H9 (cell line): ENCODE measurements at regions not wholly inside any gene's neighbourhood (a gene's known extent, or its start where the extent isn't known, plus 50 kb on each side); places are given as distances from the start of the nearest gene placed in this dataset.

Experiments used
- DNase-seq: peaks from one replicate; pipeline ENCODE4 v3.0.0-alpha.2; 2017
- H2AFZ ChIP-seq: one replicate; pipeline ENCODE4 v1.6.1; 2013; ENCODE audit warnings: mild to moderate bottlenecking, low read length, control low read depth, moderate library complexity
- H2AK5ac ChIP-seq: 2 replicates; pipeline ENCODE4 v1.6.1; 2013; ENCODE audit warnings: low read length, control low read depth, mixed read lengths; ENCODE audit not compliant: insufficient read length
- H2BK120ac ChIP-seq: one replicate; pipeline ENCODE4 v1.6.1; 2013; ENCODE audit warnings: low read depth, mild to moderate bottlenecking, low read length, control low read depth, inconsistent platforms; ENCODE audit not compliant: poor library complexity, severe bottlenecking
- H2BK12ac ChIP-seq: 2 replicates; pipeline ENCODE4 v1.6.1; 2013; ENCODE audit warnings: low read length, control low read depth, mixed read lengths, low read depth; ENCODE audit not compliant: insufficient read length
- H2BK15ac ChIP-seq: 2 replicates; pipeline ENCODE4 v1.6.1; 2013; ENCODE audit warnings: low read depth, low read length, control low read depth
- H2BK20ac ChIP-seq: one replicate; pipeline ENCODE4 v1.6.1; 2013; ENCODE audit warnings: low read depth, mild to moderate bottlenecking, low read length, control low read depth, inconsistent platforms; ENCODE audit not compliant: poor library complexity, severe bottlenecking
- H2BK5ac ChIP-seq: 2 replicates; pipeline ENCODE4 v1.6.1; 2013; ENCODE audit warnings: low read length, control low read depth, mixed read lengths; ENCODE audit not compliant: insufficient read length
- H3K14ac ChIP-seq: 2 replicates; pipeline ENCODE4 v1.6.1; 2013; ENCODE audit warnings: low read length, control low read depth; ENCODE audit not compliant: insufficient read depth
- H3K18ac ChIP-seq: 2 replicates; pipeline ENCODE4 v1.6.1; 2013; ENCODE audit warnings: low read depth, mild to moderate bottlenecking, mixed read lengths, low read length, control low read depth; ENCODE audit not compliant: insufficient read length
- H3K23ac ChIP-seq: 2 replicates; pipeline ENCODE4 v1.6.1; 2013; ENCODE audit warnings: low read length, control low read depth, mixed read lengths, low read depth; ENCODE audit not compliant: insufficient read length
- H3K23me2 ChIP-seq: 2 replicates; pipeline ENCODE4 v1.6.1; 2013; ENCODE audit warnings: low read depth, mild to moderate bottlenecking, mixed read lengths, low read length, control low read depth; ENCODE audit not compliant: insufficient read length, poor library complexity, severe bottlenecking
- H3K27ac ChIP-seq: 2 replicates; pipeline ENCODE4 v1.5.1; 2013; ENCODE audit warnings: low read length, control low read depth, mixed read lengths, low read depth; ENCODE audit not compliant: insufficient read length
- H3K27me3 ChIP-seq: 2 replicates; pipeline ENCODE4 v1.6.1; 2013; ENCODE audit warnings: low read length, control low read depth, inconsistent platforms; ENCODE audit not compliant: insufficient read depth
- H3K4ac ChIP-seq: 2 replicates; pipeline ENCODE4 v1.6.1; 2013; ENCODE audit warnings: low read depth, mild to moderate bottlenecking, control low read depth, inconsistent platforms, low read length, moderate library complexity
- H3K4me1 ChIP-seq: 2 replicates; pipeline ENCODE4 v1.6.1; 2013; ENCODE audit warnings: low read length, control low read depth, inconsistent platforms; ENCODE audit not compliant: insufficient read depth
- H3K4me2 ChIP-seq: 2 replicates; pipeline ENCODE4 v1.6.1; 2013; ENCODE audit warnings: low read length, control low read depth, mixed read lengths; ENCODE audit not compliant: insufficient read length, insufficient read depth
- H3K56ac ChIP-seq: 2 replicates; pipeline ENCODE4 v1.6.1; 2013; ENCODE audit warnings: low read depth, mild to moderate bottlenecking, mixed read lengths, low read length, control low read depth; ENCODE audit not compliant: insufficient read length
- H3K79me1 ChIP-seq: 2 replicates; pipeline ENCODE4 v1.6.1; 2013; ENCODE audit warnings: low read depth, mild to moderate bottlenecking, moderate library complexity, low read length, control low read depth, inconsistent platforms; ENCODE audit not compliant: insufficient read depth, poor library complexity, severe bottlenecking
- H3K79me2 ChIP-seq: 2 replicates; pipeline ENCODE4 v1.6.1; 2013; ENCODE audit warnings: low read length, control low read depth, inconsistent platforms; ENCODE audit not compliant: insufficient read depth
- H3K9ac ChIP-seq: 2 replicates; pipeline ENCODE4 v1.6.1; 2013; ENCODE audit warnings: low read length, control low read depth, mixed read lengths; ENCODE audit not compliant: insufficient read length; ENCODE audit errors: extremely low read depth
- H3K9me3 ChIP-seq: one replicate; pipeline ENCODE4 v1.6.1; 2013; ENCODE audit warnings: low read depth, low read length, inconsistent platforms; ENCODE audit not compliant: control insufficient read depth
- H3T11ph ChIP-seq: one replicate; pipeline ENCODE4 v1.6.1; 2013; ENCODE audit warnings: mild to moderate bottlenecking, low read length, control low read depth, inconsistent platforms
- H4K20me1 ChIP-seq: one replicate; pipeline ENCODE4 v1.6.1; 2013; ENCODE audit not compliant: control insufficient read depth, insufficient read length, insufficient read depth
- H4K5ac ChIP-seq: 2 replicates; pipeline ENCODE4 v1.6.1; 2013; ENCODE audit warnings: low read depth, mild to moderate bottlenecking, mixed read lengths, low read length, control low read depth; ENCODE audit not compliant: insufficient read length
- H4K8ac ChIP-seq: replicated peaks from 2 replicates; pipeline ENCODE4 v1.6.1; 2013; ENCODE audit warnings: low read length, control low read depth, mixed read lengths, low read depth; ENCODE audit not compliant: insufficient read length
- H4K91ac ChIP-seq: 2 replicates; pipeline ENCODE4 v1.6.1; 2013; ENCODE audit warnings: low read depth, mild to moderate bottlenecking, moderate library complexity, mixed read lengths, low read length, control low read depth; ENCODE audit not compliant: insufficient read length
- H3K27ac Mint-ChIP-seq, 3 experiments: 2 replicates in 2 of 3; 3 replicates in 1 of 3; pipeline ENCODE4 v1.8.0; 2020 to 2021; ENCODE audit warnings: mixed read lengths in 3 of 3, mild to moderate bottlenecking in 1 of 3, moderate library complexity in 1 of 3
- H3K27me3 Mint-ChIP-seq: 2 replicates; pipeline ENCODE4 v1.8.0; 2021; ENCODE audit warnings: low read depth, mild to moderate bottlenecking, moderate library complexity, mixed read lengths
- H3K36me3 Mint-ChIP-seq, 3 experiments: 2 replicates in 2 of 3; 3 replicates in 1 of 3; pipeline ENCODE4 v1.8.0; 2020 to 2021; ENCODE audit warnings: low read depth in 3 of 3, mixed read lengths in 3 of 3; ENCODE audit not compliant: insufficient read depth in 1 of 3
- H3K4me1 Mint-ChIP-seq, 2 experiments: 2 replicates each; pipeline ENCODE4 v1.8.0; 2020; ENCODE audit warnings: mixed read lengths in 2 of 2
- H3K4me3 Mint-ChIP-seq, 2 experiments: 2 replicates in 1 of 2; 3 replicates in 1 of 2; pipeline ENCODE4 v1.8.0; 2020 to 2021; ENCODE audit warnings: mild to moderate bottlenecking in 2 of 2, mixed read lengths in 2 of 2, moderate library complexity in 1 of 2
- H3K9me3 Mint-ChIP-seq, 2 experiments: 2 replicates in 1 of 2; 3 replicates in 1 of 2; pipeline ENCODE4 v1.8.0; 2020; ENCODE audit warnings: mild to moderate bottlenecking in 2 of 2, mixed read lengths in 2 of 2, moderate library complexity in 1 of 2
- CTCF ChIP-seq: fragments of 200-600 bp; sonication (generic); conservative IDR thresholded peaks from 3 replicates; pipeline ENCODE4 v1.8.0; 2021; ENCODE audit warnings: antibody characterized with exemption, mild to moderate bottlenecking
- WGBS: extraction: QIAGEN DNeasy Blood & Tissue Kit; methylation state at CpG from one replicate; pipeline ENCODE4 v1.1.7; 2013; ENCODE audit warnings: missing lambda C conversion rate, low lambda C conversion rate, mixed read lengths; ENCODE audit not compliant: insufficient read length; ENCODE audit errors: extremely low coverage; 5-methylcytosine and 5-hydroxymethylcytosine counted together

- H2BK20ac ChIP-seq: no peak overlapping the region
- H4K8ac ChIP-seq: no peak overlapping the region
- Mint-ChIP-seq H3K4me1 (peaks cover 20% of the 10 kb centered on the region in 2 experiments), H3K9me3 (peaks cover 0 to 11% of the 10 kb centered on the region in 2 experiments; a peak in 2 of 5 replicates), H3K36me3 (peaks cover 0 to 7% (median 6%) of the 10 kb centered on the region in 3 experiments; a peak in 3 of 7 replicates), H3K27ac (peak overlapping the region; percentile 70 to 91 (median 72); a peak in 5 of 7 replicates), H3K27me3 (no peaks in the 10 kb centered on the region), H3K4me3 (no peak overlapping the region)
- H3K23me2 ChIP-seq: no peaks in the 10 kb centered on the region
- no peak overlapping the region for H3K27ac ChIP-seq
- H4K5ac ChIP-seq: no peak overlapping the region
- no peak overlapping the region for H3K56ac ChIP-seq
- no peak overlapping the region for H2BK15ac ChIP-seq
- H3K9me3 ChIP-seq: no peaks in the 10 kb centered on the region
- no CpG with 5 or more reads among the region's 3 CpGs for WGBS
- no peak overlapping the region for H3T11ph ChIP-seq
- no peak overlapping the region for H3K4ac ChIP-seq
- H3K79me2 ChIP-seq: no peaks in the 10 kb centered on the region
- H3K4me2 ChIP-seq: no peak overlapping the region
- no peak overlapping the region for H3K18ac ChIP-seq
- no peaks in the 10 kb centered on the region for H4K20me1 ChIP-seq
- peak; percentile 34 for DNase-seq
- H3K23ac ChIP-seq: no peak overlapping the region
- H3K4me1 ChIP-seq: no peaks in the 10 kb centered on the region; the same call in 1 of the 2 replicates
- H3K9ac ChIP-seq: no peak overlapping the region
- no peak overlapping the region for H2BK12ac ChIP-seq
- no peak overlapping the region for H2BK120ac ChIP-seq
- TF ChIP-seq CTCF: no peak
- no peak overlapping the region for H4K91ac ChIP-seq
- H3K14ac ChIP-seq: no peak overlapping the region
- no peak overlapping the region for H2BK5ac ChIP-seq
- no peak overlapping the region for H2AFZ ChIP-seq
- H3K27me3 ChIP-seq: no peaks in the 10 kb centered on the region
- no peak overlapping the region for H2AK5ac ChIP-seq
- H3K79me1 ChIP-seq: no peaks in the 10 kb centered on the region
These were observed 377.5 kb downstream of the CENPC start for GRCh38 chr4:67167849-67168248.
